D341Med (cell line): ENCODE measurements at regions not wholly inside any gene's neighbourhood (a gene's known extent, or its start where the extent isn't known, plus 50 kb on each side); places are given as distances from the start of the nearest gene placed in this dataset.

ENCODE experiments used
- DNase-seq: peaks from one replicate; pipeline ENCODE4 v3.0.0; 2012; ENCODE audit warnings: low spot score

- DNase-seq: no peak
Observed at GRCh38 chr13:74669149-74669548, 534.9 kb upstream of the KLF12 start.

GRCh38 chr13:74667656-74668203 lies 533.5 kb upstream of the KLF12 start:
- DNase-seq: no peak

GRCh38 chr13:74662905-74663304 lies 528.7 kb upstream of the KLF12 start:
- DNase-seq: no peak

- no peak for DNase-seq
Observed at GRCh38 chr13:74661851-74662250, 527.6 kb upstream of the KLF12 start.

- no peak for DNase-seq
Observed at GRCh38 chr13:74657765-74658164, 523.6 kb upstream of the KLF12 start.

GRCh38 chr13:74651121-74651520 lies 516.9 kb upstream of the KLF12 start:
- DNase-seq: no peak

- DNase-seq: no peak
Observed at GRCh38 chr13:74647991-74648390, 513.8 kb upstream of the KLF12 start.

GRCh38 chr13:74647211-74647610 lies 513.0 kb upstream of the KLF12 start:
- DNase-seq: no peak

- DNase-seq: no peak
Observed at GRCh38 chr13:74646091-74646490, 511.9 kb upstream of the KLF12 start.

- DNase-seq: no peak
Observed at GRCh38 chr13:74645586-74645985, 511.4 kb upstream of the KLF12 start.

- DNase-seq: no peak
Observed at GRCh38 chr13:74644229-74644628, 510.0 kb upstream of the KLF12 start.

- DNase-seq: no peak
Observed at GRCh38 chr13:74641586-74641985, 507.4 kb upstream of the KLF12 start.

- no peak for DNase-seq
Observed at GRCh38 chr13:74633734-74634133, 499.5 kb upstream of the KLF12 start.

GRCh38 chr13:74629985-74630384 lies 495.8 kb upstream of the KLF12 start:
- DNase-seq: no peak

GRCh38 chr13:74625541-74625940 lies 491.3 kb upstream of the KLF12 start:
- DNase-seq: no peak

GRCh38 chr13:74623761-74624160 lies 489.6 kb upstream of the KLF12 start:
- DNase-seq: no peak

GRCh38 chr13:74622284-74622683 lies 488.1 kb upstream of the KLF12 start:
- DNase-seq: no peak

GRCh38 chr13:74620711-74621110 lies 486.5 kb upstream of the KLF12 start:
- no peak for DNase-seq

GRCh38 chr13:74620308-74620707 lies 486.1 kb upstream of the KLF12 start:
- DNase-seq: no peak

GRCh38 chr13:74597526-74597925 lies 463.3 kb upstream of the KLF12 start:
- no peak for DNase-seq

- no peak for DNase-seq
Observed at GRCh38 chr13:74596691-74597090, 462.5 kb upstream of the KLF12 start.

GRCh38 chr13:74593688-74594087 lies 459.5 kb upstream of the KLF12 start:
- no peak for DNase-seq

- DNase-seq: no peak
Observed at GRCh38 chr13:74586847-74587246, 452.6 kb upstream of the KLF12 start.

GRCh38 chr13:74576420-74576819 lies 442.2 kb upstream of the KLF12 start:
- DNase-seq: no peak

- DNase-seq: peak; percentile 70
Observed at GRCh38 chr13:74575729-74576125, 441.5 kb upstream of the KLF12 start.
